COLO668 (cell line): ENCODE measurements at regions not wholly inside any gene's neighbourhood (a gene's known extent, or its start where the extent isn't known, plus 50 kb on each side); places are given as distances from the start of the nearest gene placed in this dataset.
"Not testable (repeated sequence)": the region's sequence is repeated elsewhere in the genome, so short reads cannot be mapped to it uniquely, and the experiment has no call there.

Source experiments
- DNase-seq: peaks from one replicate; lab custom pipeline; 2025; ENCODE audit not compliant: unreplicated experiment; lab: John Stamatoyannopoulos, UW

GRCh38 chr12:124654666-124655047, 87.2 kb upstream of the NCOR2 start:
- no peak for DNase-seq

- DNase-seq, result no peak
Observed at GRCh38 chr12:124653169-124653931, 85.9 kb upstream of the NCOR2 start.

GRCh38 chr12:124652661-124653060, 85.2 kb upstream of the NCOR2 start:
- no peak for DNase-seq

- no peak for DNase-seq
Observed at GRCh38 chr12:124651516-124652273, 84.3 kb upstream of the NCOR2 start.

GRCh38 chr12:124650912-124651311, 83.5 kb upstream of the NCOR2 start:
- no peak for DNase-seq

- DNase-seq, result no peak
Observed at GRCh38 chr12:124648710-124649384, 81.4 kb upstream of the NCOR2 start.

- DNase-seq, result no peak
Observed at GRCh38 chr12:124647316-124647715, 79.9 kb upstream of the NCOR2 start.

GRCh38 chr12:124646385-124647230, 79.2 kb upstream of the NCOR2 start:
- no peak for DNase-seq

- no peak for DNase-seq
Observed at GRCh38 chr12:124645530-124646244, 78.3 kb upstream of the NCOR2 start.

GRCh38 chr12:124643768-124644167, 76.4 kb upstream of the NCOR2 start:
- DNase-seq, result not testable (repeated sequence)

- no peak for DNase-seq
Observed at GRCh38 chr12:124642105-124642504, 74.7 kb upstream of the NCOR2 start.

- DNase-seq, result no peak
Observed at GRCh38 chr12:124641591-124641990, 74.2 kb upstream of the NCOR2 start.

- DNase-seq, result no peak
Observed at GRCh38 chr12:124640056-124640455, 72.6 kb upstream of the NCOR2 start.

GRCh38 chr12:124639122-124639806, 71.9 kb upstream of the NCOR2 start:
- no peak for DNase-seq

GRCh38 chr12:124637581-124637981, 70.2 kb upstream of the NCOR2 start:
- DNase-seq, result peak; percentile 15

- no peak for DNase-seq
Observed at GRCh38 chr12:124637163-124637562, 69.8 kb upstream of the NCOR2 start.

GRCh38 chr12:124636138-124636978, 68.9 kb upstream of the NCOR2 start:
- DNase-seq, result no peak

GRCh38 chr12:124635316-124635715, 67.9 kb upstream of the NCOR2 start:
- no peak for DNase-seq
